HG03135 (cell line): ENCODE measurements at regions not wholly inside any gene's neighbourhood (a gene's known extent, or its start where the extent isn't known, plus 50 kb on each side); places are given as distances from the start of the nearest gene placed in this dataset.

Experiments
- ATAC-seq: cut with Tn5 transposase; IDR thresholded peaks from one replicate; pipeline ENCODE4 v1.9.1; 2021; ENCODE audit warnings: mild to moderate bottlenecking, moderate library complexity; ENCODE audit not compliant: unreplicated experiment

GRCh38 chr5:143761663-143762062 is 50.3 kb upstream of the HMHB1 start:
- ATAC-seq: no peak

GRCh38 chr5:143760755-143761154 is 51.2 kb upstream of the HMHB1 start:
- no peak for ATAC-seq

DNA sequence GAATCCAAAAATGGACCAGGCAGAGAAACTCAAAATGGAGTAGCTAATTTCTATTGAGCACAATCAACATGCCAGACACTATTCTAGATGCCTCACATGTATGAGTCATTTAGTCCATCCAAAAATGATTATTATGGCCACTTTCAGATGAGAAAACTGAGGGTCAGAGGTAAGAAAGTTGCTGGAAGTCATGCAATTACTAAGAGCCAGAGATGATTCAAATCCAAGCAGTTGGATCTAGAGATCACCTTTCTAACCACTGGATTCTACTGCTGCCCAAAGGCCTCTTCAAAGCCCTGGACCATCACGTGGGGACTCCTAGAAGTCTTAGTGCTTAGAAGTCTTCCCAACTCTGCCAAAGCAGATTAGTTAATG is 51.8 kb upstream of the HMHB1 start:
- ATAC-seq: no peak

DNA sequence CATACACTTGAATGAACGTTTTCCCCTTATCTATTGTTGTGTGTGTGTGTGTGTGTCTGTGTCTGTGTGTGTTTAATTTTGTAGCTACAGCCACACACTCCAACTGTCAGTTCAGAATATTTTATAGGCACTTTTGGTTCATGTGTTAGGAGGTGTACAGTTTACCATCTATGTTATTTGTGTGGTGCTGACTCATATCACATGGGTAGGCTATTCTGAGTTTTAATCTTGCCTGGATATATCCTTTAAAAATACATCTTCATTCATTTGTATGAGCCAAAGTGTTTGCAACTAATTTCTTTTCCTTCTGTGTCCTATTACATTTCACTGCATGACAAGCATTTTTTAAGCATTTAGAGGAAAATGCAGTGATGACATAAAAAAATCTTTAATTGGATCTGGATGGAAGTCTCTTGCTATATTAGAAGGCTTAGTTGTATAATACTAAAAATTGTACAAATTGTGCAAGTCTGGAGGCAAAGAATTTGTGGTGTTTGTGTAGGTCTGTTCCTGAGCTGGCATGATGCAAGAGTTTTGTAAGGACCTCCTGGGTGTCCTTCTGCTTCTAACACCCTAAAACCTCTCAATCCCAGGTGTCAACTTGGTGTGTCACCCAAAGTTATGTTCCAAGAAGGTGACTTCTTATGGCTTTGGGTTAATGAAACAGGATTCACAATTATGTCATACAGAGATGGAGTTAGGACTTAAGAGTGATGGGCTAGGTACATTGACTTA is 52.4 kb upstream of the HMHB1 start:
- no peak for ATAC-seq

- peak; percentile 56 for ATAC-seq
Measured at GRCh38 chr5:143758750-143759149, 53.2 kb upstream of the HMHB1 start.

GRCh38 chr5:143758015-143758414 is 53.9 kb upstream of the HMHB1 start:
- no peak for ATAC-seq

GRCh38 chr5:143757116-143757515 is 54.8 kb upstream of the HMHB1 start:
- no peak for ATAC-seq

GRCh38 chr5:143755966-143756365 is 56.0 kb upstream of the HMHB1 start:
- no peak for ATAC-seq

DNA sequence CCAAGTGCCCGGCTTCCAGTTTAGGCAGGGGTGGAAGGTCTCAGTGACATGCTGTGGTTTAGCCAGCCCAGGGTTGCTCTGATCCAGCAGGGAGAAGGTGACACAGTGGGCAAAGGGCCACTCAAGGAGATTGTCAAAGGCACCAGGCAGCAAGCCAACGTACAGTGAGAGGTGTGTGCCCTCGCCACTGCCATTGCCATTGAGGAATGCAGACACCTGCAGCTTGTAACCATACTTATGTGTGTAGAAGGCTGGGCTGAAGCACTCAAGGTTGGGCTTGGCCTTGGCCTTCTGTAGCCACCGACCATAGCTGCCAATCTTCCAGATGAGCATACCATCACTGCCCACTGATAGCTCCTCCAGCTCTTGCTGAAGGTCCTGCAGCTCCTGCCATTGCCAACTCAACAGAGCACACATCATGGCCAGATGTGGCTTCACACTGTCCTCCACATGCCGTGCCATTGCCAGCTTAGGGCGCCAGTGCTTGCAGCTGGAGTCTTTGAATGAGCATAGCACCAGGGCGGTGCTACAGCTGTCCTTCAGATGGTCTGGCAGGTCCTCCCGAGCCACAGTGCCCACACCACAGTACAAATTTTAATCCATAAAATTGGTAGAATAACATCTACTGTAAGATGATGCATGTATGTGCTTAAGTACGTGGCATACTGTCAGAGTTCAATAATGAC is 59.7 kb upstream of the HMHB1 start:
- ATAC-seq: no peak

DNA sequence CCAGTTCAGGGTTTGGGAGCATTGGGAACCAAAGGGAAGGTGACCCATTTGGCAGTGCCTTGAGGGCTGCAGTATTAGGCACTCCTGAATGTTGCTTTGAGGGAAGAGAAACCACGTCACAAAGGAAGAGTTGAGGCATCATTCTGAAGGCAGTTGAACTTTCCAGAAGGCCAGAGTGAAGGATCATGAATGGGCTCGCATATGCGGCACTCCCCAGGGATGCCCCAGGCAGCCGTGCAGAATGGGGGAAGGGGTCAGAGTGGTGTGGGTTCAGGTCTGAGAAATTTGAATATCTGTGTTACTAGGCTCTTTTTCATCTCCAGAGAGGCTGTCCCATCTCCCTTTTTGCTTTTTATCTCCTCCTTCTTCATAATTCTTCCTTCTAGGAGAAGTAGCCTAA is 60.6 kb upstream of the HMHB1 start:
- no peak for ATAC-seq

DNA sequence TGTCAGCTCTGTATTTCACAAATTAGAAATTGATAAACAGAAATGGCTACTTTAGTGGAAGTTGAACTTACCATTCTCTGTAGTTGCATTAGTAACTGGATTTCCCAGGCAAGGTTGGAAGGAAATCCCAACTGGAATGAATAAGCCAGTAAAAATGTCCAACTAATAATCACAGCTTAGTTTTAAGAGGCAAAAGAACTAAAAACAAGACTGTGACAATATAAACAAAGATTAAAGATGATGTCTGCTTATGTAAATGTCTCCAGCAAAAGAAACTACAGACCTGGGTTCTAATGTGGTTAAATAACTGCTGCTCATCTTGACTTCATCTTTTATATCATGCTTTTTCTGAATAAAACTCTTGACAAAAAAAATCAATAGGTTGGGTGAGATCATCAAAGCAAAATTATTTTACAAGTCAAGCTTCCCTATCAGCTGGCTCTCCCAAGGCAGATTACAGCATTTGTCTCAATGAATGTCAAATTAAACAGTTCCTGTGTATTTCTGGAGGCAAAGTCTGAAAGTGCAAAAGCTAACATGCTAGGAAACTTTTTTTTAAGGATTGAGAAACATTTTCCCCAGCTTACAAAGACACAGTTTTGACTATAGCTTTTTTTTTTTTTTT is 62.3 kb upstream of the HMHB1 start:
- ATAC-seq: no peak

- ATAC-seq: no peak
Measured at GRCh38 chr5:143748516-143748915, 63.4 kb upstream of the HMHB1 start.

GRCh38 chr5:143742951-143743350 is 69.0 kb upstream of the HMHB1 start:
- no peak for ATAC-seq

GRCh38 chr5:143741421-143741820 is 70.5 kb upstream of the HMHB1 start:
- no peak for ATAC-seq

DNA sequence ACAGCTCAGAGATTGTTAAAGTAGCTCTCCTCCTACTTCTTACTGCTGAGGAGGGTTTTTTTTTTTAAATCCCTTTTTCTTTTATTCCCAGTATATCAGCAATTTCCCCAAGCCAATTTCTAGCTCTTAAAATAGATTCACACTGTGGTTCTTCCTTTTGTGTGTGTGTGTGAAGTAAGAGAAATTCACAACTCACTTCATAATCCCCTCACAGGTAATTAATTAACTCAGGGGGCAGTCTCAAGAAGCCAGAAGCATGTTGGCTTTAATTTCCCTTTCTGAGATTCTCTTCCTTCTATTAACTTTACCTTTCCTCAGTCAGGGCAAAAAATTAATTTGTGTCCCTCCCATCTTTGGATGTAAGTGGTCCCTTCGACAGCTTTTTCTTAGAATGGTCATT is 71.0 kb upstream of the HMHB1 start:
- no peak for ATAC-seq

- ATAC-seq: no peak
Measured at GRCh38 chr5:143739746-143740145, 72.2 kb upstream of the HMHB1 start.

DNA sequence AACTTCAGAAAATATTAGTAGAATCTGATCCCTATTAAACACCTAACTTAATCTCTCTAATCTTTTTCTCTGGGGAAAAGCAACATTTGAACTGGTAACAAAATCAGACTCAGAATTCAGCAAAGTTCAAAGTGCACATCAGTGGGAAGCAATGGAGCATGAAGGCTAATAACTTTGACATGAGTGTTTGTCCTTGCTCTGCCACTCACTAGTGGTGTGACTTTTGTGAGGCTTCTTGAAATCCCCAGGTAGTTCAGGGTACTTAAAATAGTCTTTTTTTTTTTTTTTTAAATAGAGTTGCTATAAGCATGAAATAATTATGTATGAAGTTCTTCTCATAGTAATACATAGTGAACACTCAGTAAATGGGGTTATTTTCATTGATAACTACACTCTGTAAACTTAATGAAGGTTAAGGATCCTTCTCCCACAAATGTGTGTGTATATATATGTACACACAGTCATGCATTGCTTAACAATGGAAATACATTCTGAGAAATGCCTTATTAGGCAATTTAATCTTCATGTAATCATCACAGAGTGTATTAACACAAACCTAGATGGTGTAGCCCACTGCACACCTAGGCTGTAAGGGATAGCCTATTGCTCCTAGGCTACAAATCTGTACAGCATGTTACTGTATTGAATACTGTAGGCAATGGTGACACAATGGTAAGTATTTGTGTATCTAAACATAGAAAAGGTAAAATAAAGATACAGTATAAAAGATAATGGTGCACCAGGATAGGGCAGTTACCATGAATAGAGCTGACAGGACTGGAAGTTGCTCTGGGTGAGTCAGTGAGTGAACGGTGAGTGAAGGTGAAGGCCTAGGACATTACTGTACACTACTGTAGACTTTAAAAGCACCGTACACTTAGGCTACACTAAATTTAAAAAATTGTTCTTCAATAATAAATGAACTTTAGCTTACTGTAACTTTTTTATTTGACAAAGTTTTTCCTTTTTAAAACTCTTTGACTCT is 73.3 kb upstream of the HMHB1 start:
- ATAC-seq: no peak

GRCh38 chr5:143737062-143737461 is 74.9 kb upstream of the HMHB1 start:
- ATAC-seq: no peak

DNA sequence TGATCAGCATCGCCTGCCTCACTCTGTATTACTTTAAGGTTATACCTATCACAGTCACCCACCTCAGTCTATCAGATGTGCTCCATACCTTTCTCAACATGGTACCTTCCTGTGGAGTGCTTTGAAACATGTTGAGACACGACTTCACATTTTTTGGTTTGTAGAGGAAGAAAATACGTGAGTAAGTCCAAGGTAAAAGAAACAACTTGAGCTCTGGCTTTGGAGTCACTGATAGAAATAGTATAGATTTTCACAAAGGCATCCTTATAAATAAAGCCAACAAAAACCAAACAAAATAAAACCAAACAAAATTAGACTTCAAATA is 77.5 kb upstream of the HMHB1 start:
- ATAC-seq: no peak

DNA sequence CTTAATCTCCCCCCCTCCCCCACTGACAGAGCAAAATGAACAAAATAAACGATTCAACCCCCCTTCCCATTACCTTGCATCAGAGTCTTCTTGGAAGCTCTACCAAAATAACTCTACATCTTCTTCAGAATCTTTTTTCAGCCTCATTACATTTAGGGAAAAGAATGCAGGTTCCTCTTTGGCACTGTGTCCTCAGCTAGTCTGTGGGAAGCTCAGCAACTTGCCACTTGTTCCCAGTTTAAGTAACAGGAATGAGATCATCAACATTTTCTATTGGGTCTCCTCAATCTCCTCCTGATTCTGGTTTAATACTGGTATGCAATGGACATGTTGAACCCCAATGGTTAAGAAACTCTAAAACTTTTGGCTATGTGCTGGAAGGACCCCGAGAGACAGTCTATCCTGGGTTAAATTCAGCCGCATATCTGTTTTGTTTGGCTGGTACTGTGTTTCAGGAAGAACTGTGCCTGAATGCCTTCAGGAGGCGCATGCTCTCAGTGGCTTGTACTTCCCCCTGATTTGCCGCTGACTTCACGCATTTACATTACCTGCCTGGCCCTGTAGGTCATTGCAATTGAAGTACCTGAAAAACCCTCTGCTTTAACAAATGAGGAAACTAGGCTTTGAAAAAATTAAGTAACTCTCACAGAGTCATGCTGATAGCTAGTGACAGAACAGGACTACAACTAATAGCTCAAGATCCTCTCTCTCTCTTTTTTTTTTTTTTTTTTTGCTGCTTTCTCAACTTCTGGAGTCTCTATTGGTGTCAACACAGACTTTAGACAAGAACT is 78.1 kb upstream of the HMHB1 start:
- ATAC-seq: no peak
